ENCODE measurements at regions not wholly inside any gene's neighbourhood (a gene's known extent, or its start where the extent isn't known, plus 50 kb on each side); places are given as distances from the start of the nearest gene placed in this dataset.
A peak's percentile ranks its signal among the peaks of the same experiment; 100 is the strongest.

DNA sequence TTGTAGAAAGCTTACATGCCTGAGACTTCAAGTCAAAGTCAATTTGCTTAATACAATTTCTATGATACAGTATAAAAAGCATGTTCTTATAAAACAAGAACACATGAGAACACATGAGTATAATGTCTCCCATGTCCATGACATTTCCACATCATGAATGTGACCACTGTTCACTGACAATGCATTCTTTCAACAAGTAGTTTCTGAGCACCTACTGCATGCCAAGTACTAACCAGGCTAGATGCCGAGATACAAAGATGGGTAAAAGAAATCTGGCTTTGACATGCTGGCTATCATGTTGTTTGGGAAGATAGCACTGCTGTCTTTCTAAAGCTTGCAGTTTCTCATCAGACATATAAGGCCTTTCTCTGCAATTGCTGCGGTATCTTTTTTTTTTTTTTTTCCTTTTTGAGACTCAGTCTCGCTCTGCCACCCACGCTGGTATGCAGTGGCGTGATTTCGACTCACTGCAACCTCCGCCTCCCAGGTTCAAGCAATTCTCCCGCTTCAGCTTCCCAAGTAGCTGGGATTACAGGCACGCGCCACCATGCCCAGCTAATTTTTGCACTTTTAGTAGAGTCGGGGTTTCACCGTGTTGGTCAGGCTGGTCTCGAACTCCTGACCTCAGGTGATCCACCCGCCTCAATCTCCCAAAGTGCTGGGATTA is 123.6 kb upstream of the DST start:
- TF ChIP-seq, protein P1, sequence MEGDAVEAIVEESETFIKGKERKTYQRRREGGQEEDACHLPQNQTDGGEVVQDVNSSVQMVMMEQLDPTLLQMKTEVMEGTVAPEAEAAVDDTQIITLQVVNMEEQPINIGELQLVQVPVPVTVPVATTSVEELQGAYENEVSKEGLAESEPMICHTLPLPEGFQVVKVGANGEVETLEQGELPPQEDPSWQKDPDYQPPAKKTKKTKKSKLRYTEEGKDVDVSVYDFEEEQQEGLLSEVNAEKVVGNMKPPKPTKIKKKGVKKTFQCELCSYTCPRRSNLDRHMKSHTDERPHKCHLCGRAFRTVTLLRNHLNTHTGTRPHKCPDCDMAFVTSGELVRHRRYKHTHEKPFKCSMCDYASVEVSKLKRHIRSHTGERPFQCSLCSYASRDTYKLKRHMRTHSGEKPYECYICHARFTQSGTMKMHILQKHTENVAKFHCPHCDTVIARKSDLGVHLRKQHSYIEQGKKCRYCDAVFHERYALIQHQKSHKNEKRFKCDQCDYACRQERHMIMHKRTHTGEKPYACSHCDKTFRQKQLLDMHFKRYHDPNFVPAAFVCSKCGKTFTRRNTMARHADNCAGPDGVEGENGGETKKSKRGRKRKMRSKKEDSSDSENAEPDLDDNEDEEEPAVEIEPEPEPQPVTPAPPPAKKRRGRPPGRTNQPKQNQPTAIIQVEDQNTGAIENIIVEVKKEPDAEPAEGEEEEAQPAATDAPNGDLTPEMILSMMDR (IDR thresholded peaks at IDR 0.05; ENCODE audit: borderline replicate concordance, insufficient read depth, low read depth, low read length): no peak
- no peak overlapping the region for H3K4me3 ChIP-seq (ENCODE audit: low read depth, low read length)

DNA sequence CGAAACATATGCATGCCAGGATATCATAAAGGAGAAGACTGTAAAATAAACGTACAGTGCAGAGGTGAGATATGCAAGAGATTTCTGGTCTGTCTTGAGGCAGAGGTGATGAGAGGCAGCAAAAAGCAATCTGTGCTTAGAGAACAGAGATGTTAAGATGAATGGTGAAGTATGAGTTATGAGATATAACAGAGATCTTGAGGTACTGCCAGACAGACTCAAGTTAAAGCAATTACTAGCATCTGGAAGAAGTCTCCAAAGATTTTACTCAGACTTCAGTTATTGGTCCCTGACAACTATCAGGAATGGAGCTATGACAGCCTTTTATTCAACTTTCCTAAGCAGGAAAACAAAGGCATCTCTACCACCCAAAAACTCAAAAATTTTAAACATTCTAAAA is 122.8 kb upstream of the DST start:
- TF ChIP-seq, protein P1 (IDR thresholded peaks at IDR 0.05; ENCODE audit: borderline replicate concordance, insufficient read depth, low read depth, low read length): no peak
- no peak overlapping the region for H3K4me3 ChIP-seq (ENCODE audit: low read depth, low read length)

DNA sequence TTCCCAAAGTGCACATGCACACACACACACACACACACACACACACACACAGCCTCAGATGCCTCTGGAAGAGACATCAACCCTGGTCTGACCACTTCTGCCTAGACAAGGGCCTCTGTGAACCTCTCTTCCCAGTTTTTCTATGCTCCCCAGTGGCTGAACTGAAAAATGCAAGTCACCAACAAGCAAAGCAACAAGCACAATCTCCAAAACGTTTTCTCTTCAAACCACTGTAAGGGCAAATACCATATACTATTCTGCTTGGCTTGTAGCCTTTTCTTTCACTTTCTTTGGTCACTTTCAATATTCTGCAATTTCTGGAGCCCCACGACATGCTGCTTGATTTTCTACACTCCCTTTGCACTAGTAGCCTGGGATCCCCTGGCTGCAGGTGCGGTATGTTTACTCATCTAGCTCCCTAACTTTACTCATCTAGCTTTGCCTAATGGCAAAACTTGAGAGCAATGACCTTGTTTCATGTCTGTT is 121.4 kb upstream of the DST start:
- no peak overlapping the region for H3K4me3 ChIP-seq (ENCODE audit: low read depth, low read length)
- TF ChIP-seq, protein P1 (IDR thresholded peaks at IDR 0.05; ENCODE audit: borderline replicate concordance, insufficient read depth, low read depth, low read length): peak; percentile 31; the same call in 1 of the 2 replicates

DNA sequence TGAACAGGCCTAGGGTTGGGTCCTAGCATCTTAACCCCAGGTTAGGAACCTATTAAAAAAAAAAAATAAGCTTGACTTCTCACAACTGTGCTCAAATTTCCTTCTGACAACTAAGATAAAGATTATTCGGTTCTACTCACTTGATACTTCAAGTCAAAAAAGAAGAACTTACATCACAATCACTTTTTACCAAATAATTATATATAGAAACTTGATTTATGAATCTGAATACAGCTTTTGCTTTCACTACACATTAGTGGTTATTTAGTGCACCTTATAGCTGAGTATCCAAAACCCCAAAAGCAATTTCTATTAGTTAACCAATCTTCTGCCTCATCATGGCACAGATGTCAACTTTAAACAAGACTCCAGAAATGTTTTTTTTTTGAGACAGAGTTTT is 119.0 kb upstream of the DST start:
- TF ChIP-seq, protein P1 (IDR thresholded peaks at IDR 0.05; ENCODE audit: borderline replicate concordance, insufficient read depth, low read depth, low read length): no peak
- H3K4me3 ChIP-seq (ENCODE audit: low read depth, low read length): no peak overlapping the region

DNA sequence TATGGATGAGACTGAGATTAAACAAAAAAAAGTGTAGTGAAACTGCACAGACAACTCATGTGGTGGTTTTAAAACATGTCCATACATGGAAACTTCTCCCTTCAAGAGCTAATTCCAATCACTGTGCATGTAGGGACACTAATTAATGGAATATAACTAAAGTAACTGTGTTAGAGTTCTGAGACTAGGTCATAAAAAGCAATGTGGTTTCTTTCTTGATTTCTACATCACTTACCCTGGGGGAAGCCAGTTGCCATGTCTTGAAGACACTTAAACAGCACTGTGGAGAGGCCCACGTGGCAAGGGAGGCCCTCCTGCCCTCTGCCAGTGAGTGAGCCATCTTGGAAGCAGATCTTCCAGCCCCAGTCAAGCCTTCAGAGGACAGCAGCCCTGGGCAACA is 118.2 kb upstream of the DST start:
- TF ChIP-seq, protein P1 (IDR thresholded peaks at IDR 0.05; ENCODE audit: borderline replicate concordance, insufficient read depth, low read depth, low read length): no peak
- H3K4me3 ChIP-seq (ENCODE audit: low read depth, low read length): no peak overlapping the region

DNA sequence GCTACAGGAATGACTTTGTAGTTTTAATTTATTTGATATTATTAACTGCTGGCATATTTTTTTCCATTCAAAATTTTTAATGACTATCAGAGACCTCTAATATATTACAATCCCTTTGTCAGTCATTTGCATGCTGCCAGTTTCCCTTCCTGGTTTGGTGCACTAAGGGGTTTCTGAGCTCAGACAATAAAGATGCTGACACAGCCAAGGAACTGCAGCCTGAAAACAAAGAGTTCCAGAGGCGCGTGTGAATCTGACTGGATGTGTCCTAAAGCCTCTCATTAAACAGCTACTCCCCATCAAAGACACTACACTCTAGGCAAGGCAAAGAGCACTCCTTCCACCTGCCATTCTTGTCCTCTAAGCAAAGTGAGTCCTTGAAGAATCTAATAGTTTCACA is 116.8 kb upstream of the DST start:
- no peak overlapping the region for H3K4me3 ChIP-seq (ENCODE audit: low read depth, low read length)
- TF ChIP-seq, protein P1 (IDR thresholded peaks at IDR 0.05; ENCODE audit: borderline replicate concordance, insufficient read depth, low read depth, low read length): no peak

DNA sequence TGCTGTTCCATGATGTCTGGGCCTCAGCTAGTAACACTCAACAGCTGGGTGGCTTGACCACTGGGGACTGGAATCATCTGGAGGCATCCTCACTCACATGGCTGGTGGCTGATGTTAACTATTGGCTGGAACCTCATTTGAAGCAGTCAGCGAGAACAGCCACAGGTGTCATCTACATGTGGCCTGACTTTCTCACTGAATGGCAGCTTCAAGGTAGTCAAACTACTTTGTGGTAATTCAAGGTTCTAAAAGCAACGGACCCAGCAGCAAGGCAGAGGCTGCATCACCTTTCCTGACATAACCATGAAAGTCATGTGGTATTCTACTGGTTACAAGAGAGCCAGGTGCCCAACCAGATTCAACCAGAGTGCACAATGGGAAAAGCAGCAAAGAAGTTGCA is 115.9 kb upstream of the DST start:
- TF ChIP-seq, protein P1 (IDR thresholded peaks at IDR 0.05; ENCODE audit: borderline replicate concordance, insufficient read depth, low read depth, low read length): no peak
- H3K4me3 ChIP-seq (ENCODE audit: low read depth, low read length): no peak overlapping the region

All from GM12875 (cell line).